IMR-90 (cell line): ENCODE measurements at regions not wholly inside any gene's neighbourhood (a gene's known extent, or its start where the extent isn't known, plus 50 kb on each side); places are given as distances from the start of the nearest gene placed in this dataset.

Source experiments
- ATAC-seq: fragments of 200-7000 bp; cut with Tn5 transposase; 2 replicates; pipeline ENCODE4 v1.9.1; 2020; ENCODE audit warnings: low read depth, mild to moderate bottlenecking, moderate library complexity
- BruUV-seq: library from RNA; stranded (reverse); fragments of 400-500 nt; replicated peaks from 2 replicates; lab custom pipeline; 2021; lab: Mats Ljungman, UMichigan
- CTCF ChIA-PET: fragments of 300-600 bp; formaldehyde crosslinking; extraction: SDS; loops from one replicate; lab custom pipeline; 2021; ENCODE audit warnings: antibody characterized with exemption; lab: Yijun Ruan, JAX
- POLR2A ChIA-PET: fragments of 300-600 bp; sonication (Branson Sonifier 250); formaldehyde crosslinking; loops from one replicate; lab custom pipeline; 2022; ENCODE audit warnings: antibody characterized with exemption; ENCODE audit not compliant: unreplicated experiment; lab: Charles Lee
- DNase-seq: peaks from one replicate; pipeline ENCODE4 v3.0.0; 2013
- H2AFZ ChIP-seq: replicated peaks from 2 replicates; pipeline ENCODE3; 2013; ENCODE audit warnings: low read length, mild to moderate bottlenecking; ENCODE audit not compliant: poor library complexity
- H2AK5ac ChIP-seq: 2 replicates; pipeline ENCODE4 v1.6.1; 2013; ENCODE audit warnings: low read depth, low read length, inconsistent platforms
- H2AK9ac ChIP-seq: replicated peaks from 2 replicates; pipeline ENCODE3; 2013; ENCODE audit warnings: mild to moderate bottlenecking, low read depth, low read length, moderate library complexity; ENCODE audit not compliant: poor library complexity
- H2BK120ac ChIP-seq: 2 replicates; pipeline ENCODE4 v1.6.1; 2013; ENCODE audit warnings: low read depth, low read length, inconsistent platforms
- H2BK15ac ChIP-seq: 3 replicates; pipeline ENCODE4 v1.6.1; 2013; ENCODE audit warnings: low read depth, low read length, inconsistent platforms
- H2BK20ac ChIP-seq: 2 replicates; pipeline ENCODE4 v1.6.1; 2013; ENCODE audit warnings: low read depth, mild to moderate bottlenecking, inconsistent platforms, low read length, moderate library complexity
- H2BK5ac ChIP-seq: 2 replicates; pipeline ENCODE4 v1.6.1; 2013; ENCODE audit warnings: mild to moderate bottlenecking, low read depth, low read length, inconsistent platforms; ENCODE audit not compliant: poor library complexity, severe bottlenecking
- H3K14ac ChIP-seq: replicated peaks from 2 replicates; pipeline ENCODE4 v1.6.1; 2013; ENCODE audit warnings: low read depth, low read length, inconsistent platforms
- H3K18ac ChIP-seq: 2 replicates; pipeline ENCODE4 v1.6.1; 2013; ENCODE audit warnings: low read depth, low read length, control low read depth
- H3K23ac ChIP-seq: 2 replicates; pipeline ENCODE4 v1.6.1; 2013; ENCODE audit warnings: low read depth, low read length, inconsistent platforms
- H3K27ac ChIP-seq: 2 replicates; pipeline ENCODE4 v1.5.1; 2013; ENCODE audit warnings: mild to moderate bottlenecking, control low read depth, low read length; ENCODE audit not compliant: insufficient read depth
- H3K27me3 ChIP-seq: 2 replicates; pipeline ENCODE4 v1.6.1; 2013; ENCODE audit warnings: low read length; ENCODE audit not compliant: control insufficient read depth, insufficient read depth
- H3K36me3 ChIP-seq: 2 replicates; pipeline ENCODE4 v1.6.1; 2013; ENCODE audit warnings: low read length, mixed read lengths; ENCODE audit not compliant: control insufficient read depth, insufficient read depth
- H3K4ac ChIP-seq: 2 replicates; pipeline ENCODE4 v1.6.1; 2013; ENCODE audit warnings: low read depth, low read length, inconsistent platforms
- H3K4me1 ChIP-seq: 2 replicates; pipeline ENCODE4 v1.6.1; 2013; ENCODE audit warnings: low read length, mixed read lengths; ENCODE audit not compliant: control insufficient read depth, insufficient read depth
- H3K4me2 ChIP-seq: 2 replicates; pipeline ENCODE4 v1.6.1; 2013; ENCODE audit warnings: low read depth, mild to moderate bottlenecking, control low read depth, low read length, moderate library complexity
- H3K4me3 ChIP-seq: 2 replicates; pipeline ENCODE4 v1.5.1; 2013; ENCODE audit warnings: low read depth, mild to moderate bottlenecking, control low read depth, low read length, moderate library complexity; ENCODE audit not compliant: insufficient read depth
- H3K56ac ChIP-seq: 2 replicates; pipeline ENCODE4 v1.6.1; 2013; ENCODE audit warnings: low read length, inconsistent platforms; ENCODE audit not compliant: insufficient read depth; ENCODE audit errors: extremely low read depth
- H3K79me1 ChIP-seq, 2 experiments: 2 replicates each; pipeline ENCODE4 v1.6.1; 2013; ENCODE audit warnings: low read length in 2 of 2, inconsistent platforms in 1 of 2, low read depth in 1 of 2
- H3K9ac ChIP-seq: 2 replicates; pipeline ENCODE4 v1.6.1; 2013; ENCODE audit warnings: low read depth, low read length, control low read depth
- H3K9me1 ChIP-seq: 2 replicates; pipeline ENCODE4 v1.6.1; 2013; ENCODE audit warnings: low read length, inconsistent platforms; ENCODE audit not compliant: insufficient read depth
- H3K9me3 ChIP-seq: 2 replicates; pipeline ENCODE4 v1.6.1; 2013; ENCODE audit warnings: low read length; ENCODE audit not compliant: control insufficient read depth, insufficient read depth
- H4K20me1 ChIP-seq: 2 replicates; pipeline ENCODE4 v1.6.1; 2013; ENCODE audit warnings: low read length, inconsistent platforms; ENCODE audit not compliant: insufficient read depth
- H4K5ac ChIP-seq: 2 replicates; pipeline ENCODE4 v1.6.1; 2013; ENCODE audit warnings: mild to moderate bottlenecking, low read depth, low read length, control low read depth
- H4K8ac ChIP-seq, 2 experiments: 2 replicates each; pipeline ENCODE4 v1.6.1; 2013; ENCODE audit warnings: low read depth in 2 of 2, low read length in 2 of 2, control low read depth in 1 of 2, inconsistent platforms in 1 of 2
- H4K91ac ChIP-seq: 2 replicates; pipeline ENCODE4 v1.6.1; 2013; ENCODE audit warnings: low read depth, low read length, inconsistent platforms; ENCODE audit not compliant: insufficient read depth
- BHLHE40 ChIP-seq: fragments of 150-350 bp; IDR thresholded peaks from 2 replicates; pipeline ENCODE4 v1.6.1; 2016; ENCODE audit warnings: mild to moderate bottlenecking, low read depth, low read length
- CEBPB ChIP-seq: IDR thresholded peaks from 2 replicates; pipeline ENCODE4 v1.6.1; 2012; ENCODE audit warnings: low read depth, low read length, improper control_type of control experiment
- ELK1 ChIP-seq: fragments of 150-350 bp; IDR thresholded peaks from 2 replicates; pipeline ENCODE4 v1.6.1; 2016; ENCODE audit warnings: low read depth, mild to moderate bottlenecking, low read length, moderate library complexity, borderline replicate concordance
- MAFK ChIP-seq: IDR thresholded peaks from 2 replicates; pipeline ENCODE4 v1.6.1; 2012; ENCODE audit warnings: low read depth, low read length, improper control_type of control experiment
- MAZ ChIP-seq: IDR thresholded peaks from 2 replicates; pipeline ENCODE4 v1.6.1; 2012; ENCODE audit warnings: low read depth, mild to moderate bottlenecking, low read length, improper control_type of control experiment, moderate library complexity, borderline replicate concordance
- MXI1 ChIP-seq: IDR thresholded peaks from 2 replicates; pipeline ENCODE4 v1.6.1; 2012; ENCODE audit warnings: low read depth, mild to moderate bottlenecking, low read length, moderate library complexity, borderline replicate concordance
- POLR2A ChIP-seq: IDR thresholded peaks from 2 replicates; pipeline ENCODE4 v1.6.1; 2012; ENCODE audit warnings: mild to moderate bottlenecking, low read depth, low read length
- RAD21 ChIP-seq: IDR thresholded peaks from 2 replicates; pipeline ENCODE4 v1.6.1; 2012; ENCODE audit warnings: low read length, improper control_type of control experiment
- RCOR1 ChIP-seq: IDR thresholded peaks from 2 replicates; pipeline ENCODE4 v1.6.1; 2012; ENCODE audit warnings: mild to moderate bottlenecking, low read length, improper control_type of control experiment; ENCODE audit not compliant: insufficient replicate concordance
- RFX5 ChIP-seq: IDR thresholded peaks from 2 replicates; pipeline ENCODE4 v1.8.0; 2012; ENCODE audit warnings: low read depth, mild to moderate bottlenecking, low read length, moderate library complexity
- USF2 ChIP-seq: fragments of 150-350 bp; IDR thresholded peaks from 2 replicates; pipeline ENCODE4 v1.6.1; 2017; ENCODE audit warnings: mild to moderate bottlenecking, antibody characterized with exemption, low read length, low read depth
- WGBS, 2 experiments: methylation state at CpG; one replicate each; pipeline versions ENCODE4 v1.1.5 to v1.1.7; 2013; ENCODE audit warnings: missing lambda C conversion rate in 2 of 2; ENCODE audit not compliant: insufficient read length in 1 of 2; ENCODE audit errors: extremely low coverage in 2 of 2; 5-methylcytosine and 5-hydroxymethylcytosine counted together
- dilution Hi-C: fragments of 300-500 bp; cut with HindIII; formaldehyde crosslinking; loops from one replicate; pipeline ENCODE4 v1.14.3; 2018; ENCODE audit warnings: low sequenced_read_pairs; ENCODE audit not compliant: unreplicated experiment
- in situ Hi-C: fragments of 300-500 bp; cut with MboI; formaldehyde crosslinking; loops from 3 replicates; pipeline ENCODE4 v1.14.3; 2019; ENCODE audit warnings: low sequenced_read_pairs, inconsistent platforms, mixed read lengths
- intact Hi-C: fragments of 100-400 bp; cut with micrococcal nuclease; formaldehyde crosslinking; loops from 2 replicates; pipeline ENCODE4 v1.10.0; 2022

GRCh38 chr2:75820693-75821092 lies 110.0 kb upstream of the GCFC2 start:
- Histone ChIP-seq H2AK5ac (no peak overlapping the region), H3K14ac (no peak overlapping the region), H3K4me3 (no peak overlapping the region), H2BK15ac (no peak overlapping the region), H3K27me3 (no peaks in the 10 kb centered on the region), H4K91ac (no peak overlapping the region), H2AFZ (no peak overlapping the region), H2BK20ac (no peak overlapping the region), H4K5ac (no peak overlapping the region), H2AK9ac (no peak overlapping the region), H3K9me3 (no peaks in the 10 kb centered on the region), H3K27ac (no peak overlapping the region), H3K79me1 (no peaks in the 10 kb centered on the region), H3K4me1 (no peaks in the 10 kb centered on the region), H2BK120ac (no peak overlapping the region), H4K8ac (no peak overlapping the region), H3K56ac (no peak overlapping the region), H3K9me1 (no peaks in the 10 kb centered on the region), H4K20me1 (no peaks in the 10 kb centered on the region), H3K36me3 (no peaks in the 10 kb centered on the region), H2BK5ac (no peak overlapping the region), H3K4ac (no peak overlapping the region), H3K9ac (no peak overlapping the region), H3K23ac (no peak overlapping the region), H3K4me2 (no peak overlapping the region), H3K18ac (no peak overlapping the region)
- POLR2A ChIA-PET = no interaction called here
- intact Hi-C loops = no loop called here
- dilution Hi-C loops = no loop called here
- TF ChIP-seq RCOR1 = no peak
- no peak for TF ChIP-seq RAD21
- TF ChIP-seq CEBPB = no peak
- TF ChIP-seq USF2 = no peak
- TF ChIP-seq BHLHE40 = no peak
- no peak for TF ChIP-seq ELK1
- no peak for TF ChIP-seq RFX5
- no peak for TF ChIP-seq MAFK
- TF ChIP-seq MXI1 = no peak
- TF ChIP-seq POLR2A = no peak
- TF ChIP-seq MAZ = no peak
- in situ Hi-C loops = no loop called here
- no TSS peak for BruUV-seq
- ATAC-seq = no peak
- no peak for DNase-seq
- CTCF ChIA-PET = interaction anchor here (0.6 kb wide), 1 partner anchor 104 kb away, joined by 3 read pairs; no protein-coding TSS in a partner anchor
- no CpG with 5 or more reads among the region's 3 CpGs for WGBS, 2 experiments
